ENCODE measurements at regions not wholly inside any gene's neighbourhood (a gene's known extent, or its start where the extent isn't known, plus 50 kb on each side); places are given as distances from the start of the nearest gene placed in this dataset.
A peak's percentile ranks its signal among the peaks of the same experiment; 100 is the strongest.

DNA sequence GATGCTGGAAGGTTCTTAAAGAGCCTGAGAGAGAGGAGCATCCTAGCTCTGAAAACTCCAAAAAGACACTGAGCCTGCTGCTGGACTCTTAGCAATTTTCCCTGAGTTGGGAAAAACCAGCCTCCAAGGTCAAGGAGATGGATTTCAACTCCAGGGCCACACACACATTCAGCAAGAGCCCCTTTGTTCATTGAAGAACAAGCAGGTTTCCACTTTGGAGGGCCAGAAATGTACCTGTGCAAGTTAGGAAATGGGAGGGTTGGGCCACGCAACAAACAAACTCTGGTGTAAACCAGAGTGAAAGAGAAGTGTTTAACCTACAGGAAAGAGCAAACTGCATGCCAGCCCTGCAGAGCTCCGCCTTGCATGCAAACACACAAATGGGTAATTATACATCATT lies 264.8 kb upstream of the RPL38 start:
- DNase-seq: no peak

DNA sequence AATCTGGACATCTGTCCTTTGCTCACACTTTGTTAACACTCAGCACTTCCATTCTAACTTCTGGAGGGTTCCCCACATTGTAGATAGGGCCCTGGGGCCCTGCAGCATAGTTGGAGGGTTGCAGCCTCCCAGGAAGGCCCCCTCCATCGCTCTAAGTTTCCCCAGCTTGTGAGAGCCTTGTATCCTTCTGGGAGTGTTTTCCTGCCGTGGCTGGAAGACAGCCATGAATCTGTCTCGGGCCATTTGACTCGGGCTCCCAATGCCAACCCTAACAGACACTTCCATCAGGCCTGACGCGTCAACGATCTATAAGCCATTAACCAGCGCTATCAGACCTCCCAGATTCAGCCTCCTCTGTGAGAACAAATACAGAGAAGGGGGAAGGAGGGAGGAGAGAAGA lies 263.7 kb upstream of the RPL38 start:
- no peak for DNase-seq

DNA sequence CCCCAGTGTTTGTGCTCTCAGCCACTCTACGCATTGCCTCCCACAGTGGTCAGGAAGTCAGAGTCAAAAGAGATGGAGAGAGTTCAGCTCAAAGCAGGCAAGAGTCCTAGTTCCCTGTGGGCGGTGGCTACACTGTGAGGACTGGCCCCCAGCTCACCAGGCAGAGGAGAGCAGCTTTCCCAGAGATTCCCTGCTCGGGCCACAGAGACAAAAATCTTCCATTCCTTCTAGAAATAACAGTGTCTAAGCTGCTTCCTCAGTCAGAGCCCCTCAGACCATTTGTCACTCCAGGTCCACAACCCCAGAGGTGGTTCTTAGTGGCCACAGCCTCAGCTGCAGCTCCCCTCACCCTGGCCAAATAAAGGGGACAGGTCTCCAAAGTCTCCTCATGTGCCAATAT lies 263.0 kb upstream of the RPL38 start:
- no peak for DNase-seq

DNA sequence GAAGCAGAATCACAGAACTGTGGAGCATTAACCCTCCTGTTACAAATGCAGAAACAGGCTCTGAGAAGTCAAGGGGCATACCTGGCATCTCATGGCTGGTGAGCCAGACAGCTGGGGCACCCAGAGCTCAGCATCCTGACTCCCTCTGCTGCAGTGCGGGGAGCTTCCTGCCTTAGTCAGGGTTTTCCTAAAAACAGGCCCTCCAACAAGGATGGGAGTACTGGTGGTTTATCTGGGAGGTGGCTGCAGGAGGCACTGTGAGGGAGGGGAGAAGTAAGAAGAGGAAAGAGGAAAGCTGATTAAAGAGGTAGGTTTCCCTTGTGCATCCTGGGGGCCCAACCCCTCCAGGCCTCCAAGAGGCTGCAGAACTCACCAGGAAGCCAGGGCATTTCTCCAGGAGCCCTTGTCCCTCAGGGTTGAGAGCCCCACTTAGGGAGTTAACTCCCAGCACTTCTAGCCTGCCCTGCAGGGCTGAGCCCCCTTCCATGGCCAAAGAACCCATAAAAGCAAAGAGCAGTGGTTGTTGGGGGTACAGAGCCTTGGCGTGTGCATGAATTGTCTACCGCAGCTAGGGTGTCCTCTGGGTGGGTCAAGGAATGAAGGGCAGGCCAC lies 261.5 kb upstream of the RPL38 start:
- DNase-seq: no peak

DNA sequence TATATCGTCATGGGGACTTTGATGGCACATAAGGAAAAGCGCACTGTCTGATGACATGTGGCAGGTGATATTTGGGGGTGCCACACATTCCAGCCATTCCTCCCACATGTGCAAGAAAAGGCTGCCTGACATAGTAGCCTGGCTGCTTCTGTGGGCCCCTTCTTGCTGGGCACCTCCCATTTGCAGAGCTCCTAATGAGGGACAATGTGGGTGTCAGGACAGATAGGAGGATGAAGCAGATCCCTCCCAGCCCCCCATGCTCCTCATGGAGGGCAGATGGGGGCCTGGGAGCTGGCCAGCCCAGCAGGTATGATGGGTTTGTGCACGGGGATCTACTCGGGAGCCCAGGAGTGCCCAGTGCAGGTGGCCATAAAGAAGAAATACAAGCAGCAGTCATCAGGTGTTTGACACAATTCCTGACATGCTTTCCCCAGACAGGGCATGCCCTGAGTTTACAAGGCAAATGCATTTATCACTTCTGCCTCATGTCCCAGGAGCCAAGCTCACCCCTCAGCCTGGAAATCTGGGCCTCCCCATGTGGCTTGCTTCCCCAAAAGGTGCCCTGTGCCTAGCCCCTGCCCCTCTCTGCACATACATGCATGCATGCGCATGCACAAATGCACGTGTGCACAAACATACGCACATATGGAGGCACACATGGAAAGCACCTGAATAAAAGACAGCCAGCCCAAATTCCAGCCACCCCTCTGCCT lies 260.6 kb upstream of the RPL38 start:
- no peak for DNase-seq

DNA sequence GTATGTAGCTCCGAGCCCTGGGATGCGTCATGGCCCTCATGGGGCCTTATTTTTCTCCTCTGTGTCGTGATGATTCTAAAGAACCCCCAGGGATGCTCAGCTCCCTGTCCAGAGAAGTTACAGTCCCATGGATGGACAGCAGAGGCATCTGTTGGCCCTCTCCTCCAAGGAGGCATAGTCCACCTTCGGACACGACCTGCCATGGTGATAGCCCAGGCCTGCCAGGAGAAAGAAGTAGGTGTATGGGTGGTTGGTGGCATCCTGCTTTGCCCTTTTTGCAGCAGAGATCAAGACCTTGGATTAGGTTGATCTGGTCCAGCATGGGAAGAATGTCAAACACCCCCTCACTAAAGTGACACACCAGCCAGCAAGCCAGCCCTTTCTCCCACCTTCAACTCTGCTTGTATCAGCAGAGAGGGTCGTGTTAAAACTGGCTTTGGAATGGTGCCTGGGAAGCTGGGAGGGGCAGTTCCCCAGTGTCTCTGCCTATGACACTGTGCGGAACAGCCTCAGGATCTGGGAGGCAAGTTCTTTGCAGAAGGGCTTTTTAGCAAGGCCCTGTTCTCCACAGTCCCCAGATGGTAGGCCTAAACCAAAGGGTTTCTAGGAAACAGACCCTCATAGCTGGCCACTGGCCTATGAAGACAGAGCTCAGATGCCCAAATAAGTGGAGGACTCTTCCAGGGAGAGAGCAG lies 259.9 kb upstream of the RPL38 start:
- no peak for DNase-seq

DNA sequence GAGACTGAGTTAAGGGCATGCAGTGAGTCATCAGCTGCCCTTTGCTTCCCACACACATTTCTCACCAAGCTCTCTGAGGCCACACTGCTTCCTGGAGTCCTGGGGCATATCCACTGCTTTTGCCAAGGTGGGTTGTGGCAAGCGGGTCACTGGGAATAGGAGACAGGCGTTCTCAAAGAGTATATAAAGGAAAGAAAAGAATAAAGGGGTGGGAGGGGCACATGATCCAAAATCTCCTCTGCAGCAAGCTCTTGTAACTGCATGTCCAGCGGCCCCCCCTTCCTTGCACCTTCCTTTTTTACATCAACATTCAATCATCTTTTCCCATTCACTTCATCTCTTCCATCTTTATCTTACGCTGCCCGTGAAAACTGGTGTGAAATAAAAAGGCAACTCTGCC lies 259.1 kb upstream of the RPL38 start:
- DNase-seq: no peak

DNA sequence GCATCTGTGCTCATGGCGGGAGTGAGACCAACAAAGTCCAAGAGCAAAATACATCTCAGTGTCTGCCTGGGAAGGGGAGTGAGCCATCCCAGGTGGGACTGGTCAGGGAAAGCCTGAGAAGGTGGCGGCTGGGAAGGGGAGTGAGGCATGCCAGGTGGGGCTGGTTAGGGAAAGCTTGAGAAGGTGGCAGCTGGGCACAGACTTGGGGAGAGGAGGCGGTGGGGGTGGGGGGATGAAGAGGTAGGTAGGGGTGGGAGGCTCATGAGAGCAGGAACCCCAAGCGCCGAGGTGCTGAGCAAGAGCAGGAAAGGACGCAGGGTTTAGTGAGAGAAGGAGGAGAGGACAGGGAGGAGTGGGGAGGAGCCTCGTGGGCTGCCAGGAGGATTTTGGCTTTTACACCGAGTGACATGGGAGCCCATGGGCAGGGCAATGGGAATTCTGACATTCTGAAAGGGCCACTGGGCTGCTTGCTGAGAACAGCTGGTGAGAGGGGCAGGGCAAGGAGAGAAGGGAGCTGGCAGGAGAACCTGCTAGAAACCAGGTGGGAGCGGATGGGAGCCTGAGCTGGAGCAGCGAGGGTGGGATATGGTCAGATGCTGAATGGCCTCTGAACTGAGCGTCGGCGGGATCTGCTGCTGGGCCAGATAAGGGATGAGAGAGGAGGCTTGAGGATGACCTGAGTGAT lies 256.1 kb upstream of the RPL38 start:
- DNase-seq: no peak

DNA sequence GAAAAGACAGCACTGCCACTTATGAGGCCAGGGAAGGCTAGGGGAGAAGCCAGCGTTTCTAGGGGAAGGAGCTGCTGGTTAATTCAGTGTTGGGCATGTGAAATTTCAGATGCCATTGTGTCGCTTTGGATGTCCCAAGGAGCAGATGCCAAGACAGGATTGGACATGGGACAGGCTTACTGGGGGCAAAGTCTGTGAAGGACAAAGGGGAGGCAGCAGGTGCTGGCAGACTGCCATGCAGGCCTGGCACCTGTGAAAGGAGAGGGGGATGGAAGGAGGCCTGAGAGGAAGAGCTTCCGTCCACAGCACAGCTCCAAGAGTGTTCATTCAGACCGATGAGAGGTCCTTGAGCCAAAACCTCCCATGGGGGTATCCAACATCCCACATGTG lies 255.5 kb upstream of the RPL38 start:
- no peak for DNase-seq

DNA sequence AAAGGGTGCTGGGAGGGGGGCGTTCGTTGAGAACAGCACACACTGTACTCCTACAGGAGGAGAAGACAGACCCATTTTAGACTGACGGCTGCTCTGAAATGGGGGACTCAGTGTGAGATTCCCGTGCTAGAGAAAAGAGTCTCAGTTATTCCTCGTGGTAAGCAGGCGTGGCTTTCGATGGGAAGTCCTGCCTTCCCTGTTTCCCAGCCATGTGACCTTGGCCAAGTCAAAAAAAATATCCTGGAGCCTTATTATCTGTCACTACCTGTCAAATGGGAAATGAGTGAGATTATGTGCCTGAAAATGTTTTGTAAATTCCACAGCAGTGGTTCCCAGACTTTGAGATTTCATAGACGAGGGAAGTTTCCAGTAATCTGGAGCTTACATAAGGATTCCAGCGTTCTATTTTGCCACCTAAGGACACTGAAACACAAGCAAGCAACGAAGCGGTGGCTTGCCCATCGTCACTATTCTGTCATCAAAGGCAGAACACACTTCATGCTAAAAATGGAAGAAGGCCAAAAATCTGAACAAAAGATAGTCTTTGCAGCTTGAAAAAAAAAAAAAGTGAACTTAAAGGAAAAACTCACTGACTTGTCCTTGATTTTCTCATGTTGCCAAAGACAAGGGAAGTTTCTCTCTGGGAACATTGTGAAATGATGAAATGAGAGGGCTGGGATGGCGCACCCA lies 253.4 kb upstream of the RPL38 start:
- DNase-seq: no peak

DNA sequence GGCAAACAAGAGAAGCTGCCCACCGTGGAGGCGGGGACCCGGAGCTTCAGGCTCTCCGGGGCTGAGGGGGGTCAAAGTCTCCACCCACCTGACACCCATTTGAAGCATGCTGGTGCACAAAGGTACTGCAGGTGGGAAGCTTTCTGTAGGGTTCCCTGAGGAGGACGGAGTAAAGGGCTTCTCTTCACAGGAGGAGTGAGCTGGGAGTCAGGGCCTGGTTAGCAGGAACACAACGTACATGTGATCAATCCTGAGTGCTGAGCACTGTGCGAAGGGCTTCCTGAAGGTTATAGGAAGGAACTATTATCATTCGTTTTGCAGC lies 252.9 kb upstream of the RPL38 start:
- DNase-seq: no peak

DNA sequence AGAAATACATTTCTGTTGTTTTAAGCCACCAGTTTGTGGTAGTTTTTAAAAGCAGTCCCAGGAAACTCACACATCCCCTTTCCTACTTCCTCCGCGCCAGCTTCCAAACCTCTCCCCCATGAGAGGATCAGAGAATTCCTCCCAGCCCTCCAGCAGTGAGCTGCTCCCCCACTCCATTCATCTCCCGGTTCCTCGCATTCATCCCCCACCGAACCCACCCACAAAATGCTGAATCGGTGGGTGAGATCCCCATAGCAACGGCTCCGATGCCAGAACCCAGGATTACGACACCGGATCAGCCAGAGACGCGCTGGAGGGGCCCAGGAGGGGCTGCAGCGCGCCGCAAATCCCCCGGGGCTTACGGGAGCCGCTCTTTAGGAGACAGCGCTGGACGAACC lies 251.4 kb upstream of the RPL38 start:
- no peak for DNase-seq

DNA sequence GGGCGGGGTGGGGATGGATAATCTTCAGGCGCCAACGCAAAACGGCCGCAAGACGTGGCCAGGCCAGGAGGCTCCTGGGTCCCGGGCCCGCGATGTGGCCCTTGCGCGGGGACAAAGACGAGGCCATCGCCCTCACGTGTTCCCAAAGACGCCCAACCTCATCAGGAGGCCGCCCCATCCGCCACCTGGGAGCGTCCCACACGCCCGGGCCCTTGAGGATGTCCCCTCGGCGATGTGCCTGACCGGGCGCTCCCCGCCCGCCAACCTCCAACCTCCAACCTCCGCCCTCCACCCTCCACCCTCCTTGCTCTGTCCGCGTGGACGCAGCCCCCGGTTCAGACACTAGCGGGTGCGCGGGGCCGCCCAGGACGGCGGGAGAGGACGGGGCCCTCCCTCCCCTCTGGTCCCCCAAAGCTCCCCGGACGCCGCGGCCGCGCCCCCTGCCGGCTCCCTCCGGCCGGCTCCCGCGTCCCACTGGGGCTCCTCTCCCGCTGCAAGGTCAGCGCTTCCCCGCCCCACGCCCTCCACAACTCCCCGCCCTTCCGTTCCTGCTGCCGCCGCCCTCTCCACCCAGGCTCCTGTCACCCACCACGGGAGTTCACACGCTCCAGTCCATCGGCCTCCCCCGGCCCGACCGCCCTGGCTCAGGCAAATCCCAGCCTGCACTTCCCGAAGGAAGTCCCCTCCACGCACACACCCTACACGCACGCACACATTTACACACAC lies 250.8 kb upstream of the RPL38 start:
- peak; percentile 46 for DNase-seq

DNA sequence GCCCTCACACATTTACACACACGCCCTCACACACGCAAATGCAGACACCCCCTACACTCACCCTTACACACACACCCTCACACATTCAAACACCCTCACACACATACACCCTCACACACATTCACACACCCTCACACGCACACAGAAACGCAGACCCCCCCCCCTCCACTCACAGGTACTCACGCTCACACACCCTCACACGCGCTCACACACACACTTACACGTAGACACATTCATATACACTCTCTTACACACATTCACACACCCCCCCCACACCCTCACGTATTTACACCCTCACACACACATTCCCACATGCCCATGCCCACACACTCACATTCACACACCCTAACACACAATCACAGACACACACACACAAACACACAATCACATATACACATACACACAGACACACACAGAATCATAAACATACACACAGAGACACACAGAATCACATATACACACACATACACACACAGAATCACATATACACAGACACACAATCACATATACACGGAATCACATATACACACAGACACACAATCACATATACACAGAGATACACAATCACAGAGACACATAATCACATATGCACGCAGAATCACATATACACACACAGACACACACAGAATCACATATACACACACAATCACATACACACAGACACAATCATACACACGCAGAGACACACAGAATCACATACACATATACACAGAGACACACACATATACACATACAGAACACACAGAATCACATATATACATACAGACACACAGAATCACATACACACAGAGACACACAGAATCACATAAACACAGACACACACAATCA lies 250.1 kb upstream of the RPL38 start:
- no peak for DNase-seq

DNA sequence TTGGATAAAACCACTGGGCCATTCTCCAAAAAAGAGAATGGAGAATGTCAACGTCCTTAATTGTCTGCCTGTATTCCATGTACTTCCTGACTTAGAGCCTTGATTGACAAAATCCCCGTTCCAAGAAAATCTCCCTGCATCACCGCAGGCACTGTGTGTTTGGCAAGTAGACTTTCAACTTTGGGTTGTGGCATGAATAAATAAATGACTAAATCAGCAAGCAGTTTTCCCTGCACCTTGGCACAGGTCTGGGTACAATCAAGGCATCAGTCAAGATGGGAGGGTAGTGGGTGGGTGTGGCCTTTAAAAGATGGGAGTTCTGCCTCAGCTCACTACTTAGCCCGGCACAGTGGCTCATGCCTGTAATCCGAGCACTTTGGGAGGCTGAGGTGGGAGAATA lies 248.5 kb upstream of the RPL38 start:
- DNase-seq: no peak

DNA sequence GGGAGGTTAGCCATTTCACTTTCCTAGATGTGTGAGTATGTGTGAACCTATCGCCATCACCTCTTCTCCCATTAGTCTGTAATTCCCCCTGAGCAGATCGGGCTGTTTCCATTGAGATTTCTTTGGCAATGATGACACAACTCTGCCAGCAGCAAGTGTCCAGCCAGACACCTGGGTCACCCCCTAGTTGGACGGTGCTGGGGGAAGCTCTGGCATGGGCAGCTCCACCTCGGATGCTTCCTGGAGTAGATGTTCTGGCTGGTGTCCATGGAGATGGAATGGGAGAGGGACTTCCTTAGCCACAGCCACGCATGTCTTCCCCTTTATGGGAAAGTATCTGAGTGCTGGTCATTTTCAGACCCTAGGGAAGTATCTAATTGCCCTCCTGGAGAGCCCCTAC lies 247.9 kb upstream of the RPL38 start:
- DNase-seq: no peak

DNA sequence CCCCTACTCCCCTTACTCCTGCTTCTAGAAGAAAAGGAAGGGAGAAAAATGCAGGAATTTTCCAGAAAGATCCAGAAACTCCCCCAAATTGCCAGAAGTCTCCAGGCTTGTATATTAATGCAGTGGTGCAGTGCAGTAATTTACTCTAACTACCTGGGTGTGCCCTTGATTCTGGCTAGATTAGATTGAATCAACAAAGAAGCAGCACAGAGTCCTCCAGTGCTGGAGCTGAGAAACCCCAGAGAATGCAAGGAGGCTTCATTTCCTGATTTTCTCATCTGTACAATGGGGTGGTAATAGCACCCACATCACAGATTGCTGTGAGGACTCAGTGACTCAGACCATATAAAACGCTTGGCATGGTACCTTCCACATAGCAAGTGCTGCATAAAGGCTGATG lies 247.3 kb upstream of the RPL38 start:
- no peak for DNase-seq

DNA sequence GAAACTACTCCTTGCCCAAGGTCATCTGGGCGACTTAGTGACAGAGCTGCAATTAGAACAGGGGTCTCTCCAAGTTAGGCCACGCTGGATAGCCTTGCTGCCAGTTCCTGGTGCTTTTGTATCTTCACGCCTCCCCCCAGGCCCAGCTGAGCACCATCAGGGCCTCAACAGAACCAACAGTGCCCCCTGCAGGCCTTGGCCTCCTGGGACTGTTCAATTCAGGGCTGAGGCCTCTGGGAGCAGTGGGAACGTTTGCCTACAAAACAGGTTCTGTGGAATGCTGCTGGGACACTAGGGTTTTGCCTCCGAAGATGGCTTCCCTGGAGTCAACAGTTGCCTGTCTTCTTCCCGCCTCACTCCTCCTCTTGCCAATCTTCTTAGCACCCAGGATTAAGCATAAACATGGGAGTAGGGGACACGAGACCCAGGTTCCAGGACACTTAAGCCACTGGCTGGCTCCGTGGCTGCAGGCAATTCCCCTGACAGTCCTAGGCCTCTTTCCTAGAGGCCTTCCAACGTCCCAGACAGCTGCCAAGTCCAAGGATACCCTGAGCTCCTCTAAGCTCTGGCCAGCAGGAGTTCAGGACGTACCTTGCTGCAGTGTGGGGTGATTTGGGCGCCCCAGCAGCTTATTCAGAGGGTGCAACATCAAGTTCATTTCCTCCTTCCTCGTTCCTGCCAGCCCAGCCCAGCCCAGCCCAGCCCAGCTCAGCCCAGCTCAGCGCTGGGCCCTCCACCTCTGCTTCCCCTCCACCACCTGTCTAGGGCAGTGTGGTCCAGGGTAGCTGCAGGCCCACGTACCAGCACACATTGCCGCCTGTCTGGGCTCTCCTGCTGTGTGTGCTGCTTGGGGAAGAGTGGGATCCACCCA lies 246.6 kb upstream of the RPL38 start:
- peak; percentile 70 for DNase-seq

DNA sequence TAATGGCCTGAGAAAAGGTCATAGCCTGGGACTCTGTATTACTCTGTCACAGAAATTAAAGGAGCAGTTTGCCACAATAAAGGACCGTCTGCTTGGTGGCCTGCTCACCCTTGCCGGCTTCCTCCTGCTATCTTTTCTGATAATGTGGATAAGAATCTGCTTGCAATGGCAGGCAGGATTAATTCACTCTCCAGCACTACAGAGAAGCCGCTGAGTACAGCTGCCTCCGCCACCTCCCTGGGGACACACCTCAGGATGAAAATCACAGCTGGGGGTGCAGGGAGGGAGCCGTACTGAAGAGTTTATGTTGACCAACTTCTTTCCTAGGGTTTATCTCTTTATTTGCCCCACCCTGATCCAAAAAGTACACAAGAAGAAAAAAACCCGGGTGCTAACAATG lies 245.9 kb upstream of the RPL38 start:
- DNase-seq: no peak

DNA sequence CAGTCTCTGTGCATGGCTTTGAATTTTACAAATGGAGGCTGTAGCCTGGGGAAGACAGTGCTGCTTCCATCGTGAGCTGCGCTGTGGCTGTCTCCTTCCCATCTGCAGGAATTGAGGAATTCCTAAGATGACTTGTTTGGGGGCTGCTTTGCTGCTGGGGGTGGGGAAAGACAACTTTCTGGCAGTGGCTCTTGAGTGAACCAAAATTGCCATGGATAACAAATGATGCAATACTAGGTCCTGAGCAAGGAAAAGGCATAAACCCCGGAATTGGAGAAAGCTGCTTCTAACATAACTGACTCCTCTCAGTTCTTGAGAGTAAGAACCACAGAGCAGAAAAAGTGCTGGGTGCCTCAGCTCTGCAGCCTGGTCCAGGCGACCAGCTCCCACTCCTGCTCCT lies 245.0 kb upstream of the RPL38 start:
- no peak for DNase-seq

DNA sequence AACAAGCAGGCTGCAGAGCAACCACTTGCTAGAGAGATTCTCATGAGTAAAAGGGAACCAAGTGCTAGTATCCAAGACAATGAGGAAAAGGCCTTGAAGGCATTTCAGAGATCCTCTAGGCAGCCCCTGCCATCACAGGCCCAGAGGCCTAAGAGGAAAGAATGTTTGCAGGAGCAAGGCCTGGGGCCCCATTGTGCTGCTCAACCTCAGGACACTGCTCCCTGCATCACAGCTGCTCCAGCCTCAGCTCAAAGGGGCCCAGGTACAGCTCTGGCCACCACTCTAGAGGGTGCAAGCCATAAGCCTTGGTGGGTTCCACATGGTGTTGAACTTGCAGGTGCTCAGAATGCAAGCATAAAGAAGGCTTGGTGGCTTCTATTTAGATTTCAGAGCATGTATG lies 243.0 kb upstream of the RPL38 start:
- no peak for DNase-seq

All from activated CD4-positive, alpha-beta T cell treated with anti-CD3 and anti-CD28 coated beads for 48 hours (primary cell).